ENCODE measurements at regions not wholly inside any gene's neighbourhood (a gene's known extent, or its start where the extent isn't known, plus 50 kb on each side); places are given as distances from the start of the nearest gene placed in this dataset.

- H3K4me3 ChIP-seq (ENCODE audit: low read length), result no peak overlapping the region
- H3F3A ChIP-seq (ENCODE audit: insufficient read depth, low read length), result no peaks in the 10 kb centered on the region
- no peaks in the 10 kb centered on the region for H3K27me3 ChIP-seq (replicated peaks; ENCODE audit: insufficient read depth, low read length)
- no peak overlapping the region for H2AFZ ChIP-seq (ENCODE audit: low read length)
- no peak overlapping the region for H3K4me2 ChIP-seq (ENCODE audit: low read depth, low read length)
- H4K20me1 ChIP-seq (ENCODE audit: insufficient read depth, low read length), result no peaks in the 10 kb centered on the region
- H3K79me2 ChIP-seq (ENCODE audit: low read length), result no peaks in the 10 kb centered on the region
- no peak for DNase-seq
- H3K27ac ChIP-seq (ENCODE audit: low read length), result no peak overlapping the region
- H3K36me3 ChIP-seq (replicated peaks; ENCODE audit: insufficient read depth, low read length), result no peaks in the 10 kb centered on the region
- H3K9me3 ChIP-seq (replicated peaks; ENCODE audit: insufficient read depth, low read length), result no peaks in the 10 kb centered on the region
- H3K9ac ChIP-seq (ENCODE audit: low read length), result no peak overlapping the region
- no peaks in the 10 kb centered on the region for H3K9me2 ChIP-seq (replicated peaks; ENCODE audit: insufficient read depth, low read length)
- TF ChIP-seq EZH2 (optimal IDR thresholded peaks at IDR 0.05; ENCODE audit: low read depth, low read length) (no peak), CTCF (IDR thresholded peaks at IDR 0.05; ENCODE audit: low read length) (no peak), EZH2phosphoT487 (IDR thresholded peaks at IDR 0.05; ENCODE audit: low read length) (no peak)
- no peaks in the 10 kb centered on the region for H3K4me1 ChIP-seq (ENCODE audit: low read length)
Measured at GRCh38 chr3:189108067-189108466, 63.7 kb upstream of the TPRG1 start.

GRCh38 chr3:189108735-189109134, 63.0 kb upstream of the TPRG1 start:
- H3K4me3 ChIP-seq (ENCODE audit: low read length), result no peak overlapping the region
- no peaks in the 10 kb centered on the region for H4K20me1 ChIP-seq (ENCODE audit: insufficient read depth, low read length)
- H3K27ac ChIP-seq (ENCODE audit: low read length), result no peak overlapping the region
- no peaks in the 10 kb centered on the region for H3K9me3 ChIP-seq (replicated peaks; ENCODE audit: insufficient read depth, low read length)
- no peak overlapping the region for H2AFZ ChIP-seq (ENCODE audit: low read length)
- H3K4me1 ChIP-seq (ENCODE audit: low read length), result no peaks in the 10 kb centered on the region
- H3K9ac ChIP-seq (ENCODE audit: low read length), result no peak overlapping the region
- H3F3A ChIP-seq (ENCODE audit: insufficient read depth, low read length), result no peaks in the 10 kb centered on the region
- H3K27me3 ChIP-seq (replicated peaks; ENCODE audit: insufficient read depth, low read length), result no peaks in the 10 kb centered on the region
- no peaks in the 10 kb centered on the region for H3K36me3 ChIP-seq (replicated peaks; ENCODE audit: insufficient read depth, low read length)
- TF ChIP-seq EZH2 (optimal IDR thresholded peaks at IDR 0.05; ENCODE audit: low read depth, low read length), result no peak
- TF ChIP-seq EZH2phosphoT487 (IDR thresholded peaks at IDR 0.05; ENCODE audit: low read length), result no peak
- no peak for TF ChIP-seq CTCF (IDR thresholded peaks at IDR 0.05; ENCODE audit: low read length)
- no peaks in the 10 kb centered on the region for H3K79me2 ChIP-seq (ENCODE audit: low read length)
- DNase-seq, result no peak
- H3K9me2 ChIP-seq (replicated peaks; ENCODE audit: insufficient read depth, low read length), result no peaks in the 10 kb centered on the region
- no peak overlapping the region for H3K4me2 ChIP-seq (ENCODE audit: low read depth, low read length)

GRCh38 chr3:189109145-189109544, 62.6 kb upstream of the TPRG1 start:
- H3F3A ChIP-seq (ENCODE audit: insufficient read depth, low read length), result no peaks in the 10 kb centered on the region
- no peak for DNase-seq
- H3K27me3 ChIP-seq (replicated peaks; ENCODE audit: insufficient read depth, low read length), result no peaks in the 10 kb centered on the region
- H3K4me3 ChIP-seq (ENCODE audit: low read length), result no peak overlapping the region
- H3K9me2 ChIP-seq (replicated peaks; ENCODE audit: insufficient read depth, low read length), result no peaks in the 10 kb centered on the region
- H3K4me2 ChIP-seq (ENCODE audit: low read depth, low read length), result no peak overlapping the region
- H3K4me1 ChIP-seq (ENCODE audit: low read length), result no peaks in the 10 kb centered on the region
- no peak overlapping the region for H3K9ac ChIP-seq (ENCODE audit: low read length)
- H3K27ac ChIP-seq (ENCODE audit: low read length), result no peak overlapping the region
- TF ChIP-seq EZH2phosphoT487 (IDR thresholded peaks at IDR 0.05; ENCODE audit: low read length), result no peak
- no peaks in the 10 kb centered on the region for H4K20me1 ChIP-seq (ENCODE audit: insufficient read depth, low read length)
- H2AFZ ChIP-seq (ENCODE audit: low read length), result no peak overlapping the region
- no peaks in the 10 kb centered on the region for H3K79me2 ChIP-seq (ENCODE audit: low read length)
- no peaks in the 10 kb centered on the region for H3K36me3 ChIP-seq (replicated peaks; ENCODE audit: insufficient read depth, low read length)
- H3K9me3 ChIP-seq (replicated peaks; ENCODE audit: insufficient read depth, low read length), result no peaks in the 10 kb centered on the region

DNA sequence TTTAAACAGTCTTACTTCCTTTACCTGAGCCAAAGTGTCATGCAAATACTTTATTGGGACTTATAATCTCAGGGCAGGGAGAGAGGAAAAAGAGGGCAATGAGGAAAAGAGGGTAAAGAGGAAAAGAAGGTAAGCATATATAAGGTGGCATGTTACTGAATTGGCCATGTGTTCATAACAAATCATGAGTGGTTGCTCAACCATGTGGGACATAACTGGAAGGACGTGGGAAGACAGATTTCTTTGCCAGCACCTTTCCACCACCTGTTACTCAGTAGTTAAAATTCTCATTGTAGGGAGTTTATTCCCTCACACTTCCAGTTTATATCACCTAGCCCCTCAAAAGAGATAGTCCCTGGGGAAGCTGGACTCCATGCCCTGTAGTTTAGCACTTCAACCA, 54.7 kb upstream of the TPRG1 start:
- Histone ChIP-seq H3K9me3 (replicated peaks; ENCODE audit: insufficient read depth, low read length) (no peaks in the 10 kb centered on the region), H3K79me2 (ENCODE audit: low read length) (no peaks in the 10 kb centered on the region), H3K27me3 (replicated peaks; ENCODE audit: insufficient read depth, low read length) (no peaks in the 10 kb centered on the region), H3K4me2 (ENCODE audit: low read depth, low read length) (no peak overlapping the region), H2AFZ (ENCODE audit: low read length) (no peak overlapping the region), H3K36me3 (replicated peaks; ENCODE audit: insufficient read depth, low read length) (no peaks in the 10 kb centered on the region), H3K9ac (ENCODE audit: low read length) (no peak overlapping the region), H3F3A (ENCODE audit: insufficient read depth, low read length) (no peaks in the 10 kb centered on the region), H3K9me2 (replicated peaks; ENCODE audit: insufficient read depth, low read length) (no peaks in the 10 kb centered on the region), H4K20me1 (ENCODE audit: insufficient read depth, low read length) (no peaks in the 10 kb centered on the region), H3K4me3 (ENCODE audit: low read length) (no peak overlapping the region), H3K4me1 (ENCODE audit: low read length) (no peaks in the 10 kb centered on the region), H3K27ac (ENCODE audit: low read length) (no peak overlapping the region)
- no peak for DNase-seq
- no peak for TF ChIP-seq EZH2phosphoT487 (IDR thresholded peaks at IDR 0.05; ENCODE audit: low read length)
- no peak for TF ChIP-seq EZH2 (optimal IDR thresholded peaks at IDR 0.05; ENCODE audit: low read depth, low read length)
- no peak for TF ChIP-seq CTCF (IDR thresholded peaks at IDR 0.05; ENCODE audit: low read length)
